Cardiac fibroblast (primary cell): ENCODE measurements at regions not wholly inside any gene's neighbourhood (a gene's known extent, or its start where the extent isn't known, plus 50 kb on each side); places are given as distances from the start of the nearest gene placed in this dataset.

ENCODE experiments used
- DNase-seq, 2 donors: peaks; one replicate each; pipeline versions ENCODE4 v3.0.0 to v3.0.0-alpha.2; 2010; ENCODE audit warnings: low read depth in 2 of 2
- H3K4me3 ChIP-seq, 2 donors: replicated peaks in 1 of 2; 1 replicate in 1 of 2; 2 replicates in 1 of 2; pipeline ENCODE4 v1.5.1; 2011; ENCODE audit warnings: low read depth in 2 of 2, low read length in 2 of 2, mild to moderate bottlenecking in 2 of 2, moderate library complexity in 1 of 2
- TF ChIP-seq, protein P1 (sequence below): IDR thresholded peaks from one replicate; pipeline ENCODE4 v1.5.1; 2011; ENCODE audit warnings: low read depth, mild to moderate bottlenecking, low read length, inconsistent platforms

DNA sequence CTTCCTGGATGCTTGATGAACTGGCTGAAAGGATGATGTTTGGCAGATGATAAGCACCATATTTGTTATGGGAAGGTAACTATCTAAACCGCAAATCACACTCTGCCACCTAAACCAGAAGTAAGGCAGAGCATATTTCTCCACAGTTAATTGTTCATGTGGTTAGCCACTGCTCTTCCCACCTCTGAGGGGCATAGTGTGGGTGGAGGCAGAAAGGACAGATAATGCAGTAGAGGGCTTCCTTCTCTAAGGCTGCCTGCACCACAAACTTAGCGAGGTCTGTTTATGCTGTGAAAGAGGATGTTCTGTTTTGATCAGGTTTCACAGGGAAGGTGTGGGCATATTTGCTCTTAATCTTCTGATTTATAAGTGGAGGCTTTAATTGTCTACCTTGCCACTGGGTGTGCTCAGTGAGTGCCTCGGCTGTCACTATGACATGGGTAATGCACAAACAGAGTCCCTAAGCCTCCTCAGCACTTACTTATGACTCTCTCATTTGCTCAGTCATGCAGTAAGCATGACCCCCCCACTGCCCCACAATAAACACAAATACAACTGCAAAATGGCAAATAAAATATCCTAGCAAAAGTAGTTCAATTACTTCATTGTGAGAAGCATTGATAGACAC, 401.0 kb downstream of the TMA16 start:
- no peak for DNase-seq
- TF ChIP-seq, protein P1, sequence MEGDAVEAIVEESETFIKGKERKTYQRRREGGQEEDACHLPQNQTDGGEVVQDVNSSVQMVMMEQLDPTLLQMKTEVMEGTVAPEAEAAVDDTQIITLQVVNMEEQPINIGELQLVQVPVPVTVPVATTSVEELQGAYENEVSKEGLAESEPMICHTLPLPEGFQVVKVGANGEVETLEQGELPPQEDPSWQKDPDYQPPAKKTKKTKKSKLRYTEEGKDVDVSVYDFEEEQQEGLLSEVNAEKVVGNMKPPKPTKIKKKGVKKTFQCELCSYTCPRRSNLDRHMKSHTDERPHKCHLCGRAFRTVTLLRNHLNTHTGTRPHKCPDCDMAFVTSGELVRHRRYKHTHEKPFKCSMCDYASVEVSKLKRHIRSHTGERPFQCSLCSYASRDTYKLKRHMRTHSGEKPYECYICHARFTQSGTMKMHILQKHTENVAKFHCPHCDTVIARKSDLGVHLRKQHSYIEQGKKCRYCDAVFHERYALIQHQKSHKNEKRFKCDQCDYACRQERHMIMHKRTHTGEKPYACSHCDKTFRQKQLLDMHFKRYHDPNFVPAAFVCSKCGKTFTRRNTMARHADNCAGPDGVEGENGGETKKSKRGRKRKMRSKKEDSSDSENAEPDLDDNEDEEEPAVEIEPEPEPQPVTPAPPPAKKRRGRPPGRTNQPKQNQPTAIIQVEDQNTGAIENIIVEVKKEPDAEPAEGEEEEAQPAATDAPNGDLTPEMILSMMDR: no peak
- H3K4me3 ChIP-seq: no peak overlapping the region

DNA sequence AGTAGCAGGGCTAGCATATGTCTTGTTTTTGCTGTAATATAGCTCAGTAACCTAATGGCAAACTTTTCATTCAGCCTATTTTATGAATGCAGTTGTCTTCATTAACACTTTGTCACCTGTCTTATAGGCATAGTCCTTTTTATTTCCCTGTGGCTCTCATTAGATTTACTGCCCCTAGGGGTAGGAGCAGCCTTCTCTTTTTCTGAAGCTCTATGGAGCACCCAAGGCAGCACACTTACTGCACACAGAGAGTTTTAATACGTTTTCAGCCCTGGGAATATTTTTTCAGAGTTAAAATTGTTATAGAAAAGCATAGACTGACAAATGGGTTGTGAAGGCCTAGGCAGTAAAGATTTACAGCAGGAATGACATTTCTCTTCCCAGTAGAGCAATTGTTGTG, 406.8 kb downstream of the TMA16 start:
- DNase-seq: no peak
- TF ChIP-seq, protein P1: no peak
- H3K4me3 ChIP-seq: no peak overlapping the region

DNA sequence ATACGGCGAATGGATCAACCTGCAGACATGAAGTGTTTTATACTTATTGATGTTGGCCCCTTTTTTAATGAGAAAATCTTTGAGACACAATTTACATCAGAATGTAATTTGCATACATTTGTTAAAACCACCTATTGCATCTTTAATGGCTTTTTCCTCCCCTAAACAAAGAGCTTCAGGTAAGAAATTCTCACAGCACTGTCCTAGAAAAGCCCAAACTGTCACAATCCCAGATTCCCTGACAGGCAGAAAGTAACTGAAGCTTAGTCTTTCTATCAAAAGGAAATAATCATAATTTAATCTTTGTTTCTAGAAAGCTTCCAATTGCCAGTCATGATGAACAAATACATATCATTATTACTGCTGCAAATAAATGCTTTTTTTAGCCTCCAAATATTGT, 407.9 kb downstream of the TMA16 start:
- H3K4me3 ChIP-seq: no peak overlapping the region
- DNase-seq: no peak
- TF ChIP-seq, protein P1: no peak

DNA sequence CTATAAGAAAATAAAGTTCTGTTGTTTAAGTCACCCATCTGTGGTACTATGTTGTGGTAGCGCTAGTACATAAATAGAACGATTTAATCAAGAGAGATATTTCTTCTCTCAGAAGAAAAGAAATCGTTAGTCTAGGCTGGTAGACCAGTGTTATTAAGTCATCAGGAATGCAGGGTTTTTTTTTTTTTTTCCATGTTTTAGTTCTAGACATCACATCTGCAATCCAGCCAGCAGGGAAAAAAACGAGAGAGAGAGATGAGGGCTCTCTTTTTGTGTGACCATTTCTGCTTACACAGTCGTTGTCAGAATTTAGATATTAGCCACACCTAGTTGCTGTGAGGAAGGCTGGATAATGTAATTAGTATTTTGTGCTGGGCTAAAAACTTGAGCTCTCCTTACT, 417.4 kb downstream of the TMA16 start:
- TF ChIP-seq, protein P1: no peak
- no peak for DNase-seq
- no peak overlapping the region for H3K4me3 ChIP-seq

DNA sequence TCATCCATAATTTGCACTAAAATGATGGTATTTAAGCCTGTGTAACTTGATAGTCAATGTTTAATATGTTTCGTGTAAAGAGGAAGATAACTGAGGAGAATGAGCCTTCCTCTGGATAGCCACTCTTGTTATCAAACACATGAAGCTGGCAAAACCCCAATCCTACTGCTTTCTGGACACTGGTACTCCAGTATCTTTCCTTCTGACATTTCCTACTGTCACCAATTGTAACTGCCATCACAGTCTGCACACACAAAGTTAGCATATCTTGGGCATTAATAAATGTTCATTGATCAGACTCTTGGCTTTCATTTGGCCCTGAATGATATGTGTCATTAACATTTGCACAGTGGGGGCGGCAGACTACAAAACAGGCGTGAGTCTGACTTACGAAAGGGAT, 419.1 kb downstream of the TMA16 start:
- DNase-seq: no peak
- H3K4me3 ChIP-seq: no peak overlapping the region
- TF ChIP-seq, protein P1: no peak

DNA sequence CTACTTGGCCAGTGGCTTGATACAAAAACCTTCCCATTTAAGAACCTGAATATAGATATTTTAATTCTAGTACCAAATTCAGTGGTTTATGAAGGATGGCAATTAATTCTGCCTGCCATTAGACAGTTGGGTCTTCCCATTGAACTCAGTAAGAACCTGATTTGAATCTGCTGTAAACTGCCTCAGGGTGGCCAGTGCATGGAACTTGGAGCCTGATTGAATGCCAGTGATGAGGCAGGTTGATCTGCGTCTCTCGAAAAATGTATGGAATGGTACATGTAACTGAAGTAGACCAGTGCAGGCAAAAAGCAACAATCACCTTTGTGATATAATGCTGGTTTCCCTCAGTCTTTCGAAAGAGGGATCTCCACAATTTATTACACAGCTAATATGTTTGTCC, 421.4 kb downstream of the TMA16 start:
- no peak for DNase-seq
- H3K4me3 ChIP-seq: no peak overlapping the region
- TF ChIP-seq, protein P1: no peak

DNA sequence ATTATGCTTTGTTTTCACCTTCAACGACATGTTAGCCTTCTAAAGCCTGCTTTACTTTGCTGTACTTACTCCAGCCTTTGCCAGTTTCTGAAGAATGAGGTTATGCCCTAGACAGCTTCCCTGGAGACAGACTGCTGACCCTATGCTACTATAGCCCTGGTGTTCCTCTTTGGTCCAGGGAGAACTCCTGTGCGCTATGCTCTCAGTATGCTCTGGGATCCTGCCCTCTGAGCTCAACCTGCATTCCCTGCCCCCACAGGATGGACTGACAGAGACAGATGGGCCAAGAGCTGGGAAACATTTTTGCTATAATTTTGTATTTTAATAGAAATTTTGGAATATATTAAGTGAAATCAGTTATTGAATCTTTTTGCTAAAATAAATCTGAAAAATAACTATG, 425.9 kb downstream of the TMA16 start:
- DNase-seq: no peak

More for the DNA sequence above, 425.9 kb downstream of the TMA16 start:
- TF ChIP-seq, protein P1: no peak
- H3K4me3 ChIP-seq: no peak overlapping the region
